ENCODE measurements at regions not wholly inside any gene's neighbourhood (a gene's known extent, or its start where the extent isn't known, plus 50 kb on each side); places are given as distances from the start of the nearest gene placed in this dataset.
A peak's percentile ranks its signal among the peaks of the same experiment; 100 is the strongest.

DNA sequence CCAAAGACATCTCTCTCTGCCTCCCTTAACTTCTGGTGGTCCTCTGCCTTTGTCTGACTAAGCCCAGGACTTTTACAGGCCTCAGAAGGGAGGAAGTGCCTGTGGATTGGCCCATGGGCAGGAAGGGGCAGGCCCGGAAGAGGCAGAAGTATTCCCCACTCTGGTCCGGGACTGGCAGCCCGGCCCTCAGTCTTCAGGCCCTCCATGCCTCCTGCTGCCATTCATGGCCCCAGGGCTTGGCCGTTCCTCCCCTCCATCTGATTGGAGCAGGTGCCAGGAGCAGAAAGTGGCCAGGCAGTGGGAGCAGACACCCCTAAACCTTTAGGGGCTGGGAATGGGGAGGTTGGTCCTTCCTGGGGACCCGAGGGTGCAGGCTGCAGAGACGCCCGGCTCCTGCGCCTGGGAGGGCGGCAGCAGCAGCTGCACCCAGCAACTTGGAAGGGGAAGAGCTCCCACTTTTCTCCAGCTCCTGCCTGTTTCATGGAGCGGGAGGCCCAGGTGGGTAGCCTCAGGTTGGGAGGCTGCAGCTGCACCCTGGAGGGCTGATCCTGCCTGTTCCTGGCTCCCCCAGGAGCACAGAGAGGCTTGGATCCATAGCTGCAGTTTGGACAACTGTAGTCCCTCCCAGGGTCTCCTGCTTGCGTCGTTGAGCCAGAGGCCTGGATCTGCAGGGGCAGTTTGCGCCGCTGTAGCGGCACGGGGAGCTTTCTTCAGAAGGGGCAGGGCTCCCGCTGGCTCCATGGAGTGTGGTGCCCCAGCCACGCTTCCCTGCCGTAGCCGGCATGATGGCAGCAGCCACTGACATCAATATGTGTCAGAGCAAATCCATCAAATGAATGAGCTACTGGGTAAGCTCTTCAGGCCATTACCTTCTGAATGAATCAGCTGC lies 661.5 kb upstream of the NUDT12 start:
- CTCF ChIA-PET: no interaction called here
- no peaks in the 10 kb centered on the region for H3K27me3 Mint-ChIP-seq (ENCODE audit: low read depth)
- no peak overlapping the region for H3K4me3 Mint-ChIP-seq
- H3K27ac Mint-ChIP-seq: no peak overlapping the region
- no peaks in the 10 kb centered on the region for H3K36me3 Mint-ChIP-seq (ENCODE audit: low read depth)
- H3K9me3 Mint-ChIP-seq: no peaks in the 10 kb centered on the region
- intact Hi-C loops (cut with micrococcal nuclease): no loop called here
- DNase-seq: no peak
- H3K4me1 Mint-ChIP-seq (ENCODE audit: low read depth): no peaks in the 10 kb centered on the region

DNA sequence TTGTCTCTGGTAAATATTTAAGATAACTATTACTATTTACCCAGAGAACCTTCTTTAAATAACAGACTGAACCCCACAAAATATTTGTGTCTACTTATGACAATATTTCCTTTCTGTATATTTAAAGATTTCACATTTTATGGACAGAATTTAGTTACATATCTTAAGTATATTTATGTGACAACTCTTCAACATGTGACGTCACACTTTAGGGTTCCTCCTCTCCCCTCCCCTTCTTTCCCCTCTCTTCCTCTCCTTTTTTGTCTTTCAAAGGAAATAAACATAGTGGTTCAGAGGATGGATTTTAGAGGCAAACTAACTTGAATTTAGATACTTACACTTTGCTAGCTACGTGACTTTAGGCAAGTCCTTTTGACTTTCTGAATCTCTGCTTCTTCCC lies 655.6 kb upstream of the NUDT12 start:
- H3K27ac Mint-ChIP-seq: no peak overlapping the region
- no peaks in the 10 kb centered on the region for H3K4me1 Mint-ChIP-seq (ENCODE audit: low read depth)
- no peak for DNase-seq
- intact Hi-C loops (cut with micrococcal nuclease): no loop called here
- H3K36me3 Mint-ChIP-seq (ENCODE audit: low read depth): no peaks in the 10 kb centered on the region
- no peaks in the 10 kb centered on the region for H3K9me3 Mint-ChIP-seq
- H3K4me3 Mint-ChIP-seq: no peak overlapping the region
- no peaks in the 10 kb centered on the region for H3K27me3 Mint-ChIP-seq (ENCODE audit: low read depth)
- CTCF ChIA-PET: interaction anchor here (0.6 kb wide), 1 partner anchor 993 kb away, joined by 5 read pairs; no protein-coding TSS in a partner anchor

DNA sequence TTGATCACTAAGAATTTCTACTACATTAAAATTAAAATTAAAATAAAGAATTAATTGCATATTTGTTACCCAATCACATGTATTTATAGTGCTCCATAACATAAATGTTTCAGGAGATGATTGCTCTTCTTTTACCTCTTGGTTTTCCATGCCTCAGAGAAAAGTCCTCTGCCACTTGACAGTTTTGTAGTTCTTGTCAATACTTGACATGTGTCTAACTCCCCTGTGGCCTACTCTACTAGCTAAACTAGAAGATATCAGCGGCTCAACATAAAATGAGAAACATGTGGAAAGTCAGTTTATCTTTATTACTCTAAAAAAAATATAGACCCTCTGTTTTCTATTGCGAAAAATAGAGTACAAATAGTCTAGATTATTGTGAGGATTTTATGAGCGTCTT lies 650.6 kb upstream of the NUDT12 start:
- Mint-ChIP-seq H3K4me1 (ENCODE audit: low read depth) (no peaks in the 10 kb centered on the region), H3K27ac (no peak overlapping the region), H3K27me3 (ENCODE audit: low read depth) (no peaks in the 10 kb centered on the region), H3K9me3 (no peaks in the 10 kb centered on the region), H3K36me3 (ENCODE audit: low read depth) (no peaks in the 10 kb centered on the region), H3K4me3 (no peak overlapping the region)
- no peak for DNase-seq
- CTCF ChIA-PET: no interaction called here
- intact Hi-C loops (cut with micrococcal nuclease): no loop called here

DNA sequence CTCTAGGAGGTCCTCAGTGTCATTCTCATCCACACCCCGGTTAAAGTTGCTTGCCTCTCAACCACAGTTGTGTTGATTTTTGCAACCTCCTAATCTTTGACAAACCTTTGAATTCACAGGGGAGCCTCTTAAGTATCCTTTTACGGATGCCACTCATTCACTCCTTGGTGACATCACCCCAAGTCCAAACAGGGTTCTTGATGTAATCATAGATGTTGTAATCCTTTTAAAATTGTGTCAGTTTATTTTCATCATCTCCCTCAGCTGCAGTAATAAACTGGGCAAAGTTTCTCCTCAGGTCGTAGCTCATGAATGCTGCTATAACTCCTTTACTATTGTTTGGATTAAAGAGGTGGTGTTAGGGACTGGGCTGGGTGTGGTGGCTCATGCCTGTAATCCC lies 637.2 kb upstream of the NUDT12 start:
- no peak for DNase-seq
- intact Hi-C loops (cut with micrococcal nuclease): no loop called here
- CTCF ChIA-PET: interaction anchor here (1.2 kb wide), 1 partner anchor 20 kb away, joined by 5 read pairs; no protein-coding TSS in a partner anchor
- H3K27ac Mint-ChIP-seq: no peak overlapping the region
- H3K4me1 Mint-ChIP-seq (ENCODE audit: low read depth): no peaks in the 10 kb centered on the region
- no peaks in the 10 kb centered on the region for H3K27me3 Mint-ChIP-seq (ENCODE audit: low read depth)
- no peak overlapping the region for H3K4me3 Mint-ChIP-seq
- no peaks in the 10 kb centered on the region for H3K36me3 Mint-ChIP-seq (ENCODE audit: low read depth)
- no peaks in the 10 kb centered on the region for H3K9me3 Mint-ChIP-seq

GRCh38 chr5:104198156-104198555 lies 635.6 kb upstream of the NUDT12 start:
- Mint-ChIP-seq H3K27me3 (ENCODE audit: low read depth) (no peaks in the 10 kb centered on the region), H3K36me3 (ENCODE audit: low read depth) (no peaks in the 10 kb centered on the region), H3K9me3 (no peaks in the 10 kb centered on the region), H3K4me1 (ENCODE audit: low read depth) (no peaks in the 10 kb centered on the region), H3K27ac (no peak overlapping the region), H3K4me3 (no peak overlapping the region)
- intact Hi-C loops (cut with micrococcal nuclease): no loop called here
- no peak for DNase-seq
- CTCF ChIA-PET: no interaction called here

DNA sequence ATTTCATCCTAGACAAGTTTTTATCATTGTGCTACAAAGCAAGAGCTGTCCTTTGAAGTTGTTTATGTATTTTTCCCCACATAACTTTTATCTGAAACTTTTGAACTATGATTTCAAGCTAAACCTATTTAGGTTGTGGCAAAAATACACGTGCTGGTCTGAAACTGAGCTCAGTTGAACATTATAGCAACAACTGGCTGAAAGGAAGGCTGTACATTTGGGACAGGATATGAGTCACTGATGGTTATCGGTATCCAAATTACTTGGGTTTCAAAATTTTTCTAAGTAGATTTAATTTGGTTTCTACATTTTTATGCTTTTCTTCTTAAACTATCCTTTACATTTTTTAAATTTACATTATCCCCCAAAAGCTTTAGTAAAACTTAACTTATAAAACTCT lies 627.3 kb upstream of the NUDT12 start:
- Mint-ChIP-seq H3K4me1 (ENCODE audit: low read depth) (no peaks in the 10 kb centered on the region), H3K9me3 (peaks cover 16% of the 10 kb centered on the region), H3K27me3 (ENCODE audit: low read depth) (no peaks in the 10 kb centered on the region), H3K36me3 (ENCODE audit: low read depth) (no peaks in the 10 kb centered on the region), H3K4me3 (no peak overlapping the region), H3K27ac (no peak overlapping the region)
- CTCF ChIA-PET: interaction anchor here (1.2 kb wide), 1 partner anchor 10 kb away, joined by 3 read pairs; no protein-coding TSS in a partner anchor
- intact Hi-C loops (cut with micrococcal nuclease): no loop called here
- DNase-seq: no peak

- CTCF ChIA-PET: interaction anchor here (1.2 kb wide), 1 partner anchor 9 kb away, joined by 3 read pairs; no protein-coding TSS in a partner anchor
- peaks cover 17% of the 10 kb centered on the region for H3K9me3 Mint-ChIP-seq
- no peak overlapping the region for H3K27ac Mint-ChIP-seq
- intact Hi-C loops (cut with micrococcal nuclease): no loop called here
- DNase-seq: no peak
- no peaks in the 10 kb centered on the region for H3K4me1 Mint-ChIP-seq (ENCODE audit: low read depth)
- H3K27me3 Mint-ChIP-seq (ENCODE audit: low read depth): no peaks in the 10 kb centered on the region
- no peak overlapping the region for H3K4me3 Mint-ChIP-seq
- no peaks in the 10 kb centered on the region for H3K36me3 Mint-ChIP-seq (ENCODE audit: low read depth)
Measured at GRCh38 chr5:104189031-104189430, 626.4 kb upstream of the NUDT12 start.

- H3K36me3 Mint-ChIP-seq (ENCODE audit: low read depth): no peaks in the 10 kb centered on the region
- H3K27ac Mint-ChIP-seq: no peak overlapping the region
- no peak overlapping the region for H3K4me3 Mint-ChIP-seq
- no peaks in the 10 kb centered on the region for H3K27me3 Mint-ChIP-seq (ENCODE audit: low read depth)
- H3K9me3 Mint-ChIP-seq: peaks cover 17% of the 10 kb centered on the region
- intact Hi-C loops (cut with micrococcal nuclease): no loop called here
- no peaks in the 10 kb centered on the region for H3K4me1 Mint-ChIP-seq (ENCODE audit: low read depth)
- DNase-seq: no peak
- CTCF ChIA-PET: no interaction called here
Measured at GRCh38 chr5:104187656-104188055, 625.1 kb upstream of the NUDT12 start.

GRCh38 chr5:104186510-104186909 lies 623.9 kb upstream of the NUDT12 start:
- H3K27ac Mint-ChIP-seq: no peak overlapping the region
- CTCF ChIA-PET: no interaction called here
- no peak overlapping the region for H3K4me3 Mint-ChIP-seq
- no peak for DNase-seq
- H3K9me3 Mint-ChIP-seq: peaks cover 22% of the 10 kb centered on the region
- no peaks in the 10 kb centered on the region for H3K36me3 Mint-ChIP-seq (ENCODE audit: low read depth)
- no peaks in the 10 kb centered on the region for H3K27me3 Mint-ChIP-seq (ENCODE audit: low read depth)
- H3K4me1 Mint-ChIP-seq (ENCODE audit: low read depth): no peaks in the 10 kb centered on the region
- intact Hi-C loops (cut with micrococcal nuclease): no loop called here

DNA sequence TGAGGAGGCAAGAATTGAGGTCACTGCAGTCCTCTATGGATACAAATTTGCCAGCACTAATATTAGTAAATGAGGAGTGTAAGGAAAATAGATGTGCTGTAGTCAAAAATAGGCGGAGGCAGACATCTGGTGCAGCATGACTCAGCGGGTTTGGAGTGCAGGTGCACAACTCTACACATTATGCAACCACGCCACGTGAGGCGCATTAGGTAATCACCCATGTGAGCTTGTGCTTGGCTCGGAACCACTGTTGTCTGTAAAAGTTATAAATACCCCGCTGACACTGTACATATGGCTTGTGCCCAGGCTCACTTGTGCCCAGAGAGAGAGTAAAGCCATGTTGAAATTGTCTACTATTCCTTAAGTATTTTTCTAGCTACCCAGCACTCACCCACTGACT lies 623.5 kb upstream of the NUDT12 start:
- no peak for DNase-seq
- Mint-ChIP-seq H3K4me1 (ENCODE audit: low read depth) (no peaks in the 10 kb centered on the region), H3K36me3 (ENCODE audit: low read depth) (no peaks in the 10 kb centered on the region), H3K27me3 (ENCODE audit: low read depth) (no peaks in the 10 kb centered on the region), H3K9me3 (peaks cover 25% of the 10 kb centered on the region), H3K27ac (no peak overlapping the region), H3K4me3 (no peak overlapping the region)
- CTCF ChIA-PET: no interaction called here
- intact Hi-C loops (cut with micrococcal nuclease): no loop called here

- Mint-ChIP-seq H3K4me3 (no peak overlapping the region), H3K9me3 (peaks cover 36% of the 10 kb centered on the region), H3K4me1 (ENCODE audit: low read depth) (no peaks in the 10 kb centered on the region), H3K27me3 (ENCODE audit: low read depth) (no peaks in the 10 kb centered on the region), H3K27ac (no peak overlapping the region), H3K36me3 (ENCODE audit: low read depth) (peaks cover 2% of the 10 kb centered on the region)
- no peak for DNase-seq
- intact Hi-C loops (cut with micrococcal nuclease): no loop called here
- CTCF ChIA-PET: no interaction called here
Measured at GRCh38 chr5:104184264-104184663, 621.7 kb upstream of the NUDT12 start.

DNA sequence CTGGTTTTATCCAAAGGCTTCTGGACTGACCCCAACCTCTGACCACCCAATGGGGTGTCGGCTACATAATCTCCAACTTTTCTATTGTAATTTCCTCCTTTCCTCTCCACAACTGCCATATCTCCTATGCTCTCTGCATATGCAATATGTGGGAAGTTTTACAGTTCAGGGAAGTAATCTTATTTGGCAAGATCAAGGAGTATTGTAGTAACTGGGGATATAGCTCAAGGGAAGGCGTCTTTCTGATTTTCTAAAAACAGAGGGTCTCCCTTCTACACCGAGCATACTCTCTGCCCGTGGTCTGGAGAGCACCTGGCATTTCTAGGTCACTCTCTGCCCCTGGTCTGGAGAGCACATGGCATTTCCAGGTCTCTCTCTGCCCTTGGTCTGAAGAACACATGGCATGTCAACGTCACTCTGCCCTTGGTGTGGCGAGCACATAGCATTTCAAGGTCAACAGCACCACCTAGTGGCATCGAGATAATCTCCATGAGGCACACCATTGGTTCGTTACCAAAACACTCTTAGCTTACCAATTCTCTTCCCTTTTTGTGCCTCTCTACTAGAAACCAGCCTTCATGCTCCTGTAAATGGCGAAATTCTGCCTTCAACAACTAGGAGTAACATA lies 616.4 kb upstream of the NUDT12 start:
- H3K9me3 Mint-ChIP-seq: peaks cover 24% of the 10 kb centered on the region
- H3K27me3 Mint-ChIP-seq (ENCODE audit: low read depth): no peaks in the 10 kb centered on the region
- CTCF ChIA-PET: interaction anchor here (0.6 to 0.9 kb wide), 4 partner anchors 10 to 596 kb away, joined by 3 to 5 read pairs (median 3); no protein-coding TSS in a partner anchor
- no peak overlapping the region for H3K4me3 Mint-ChIP-seq
- DNase-seq: peak; percentile 32
- intact Hi-C loops (cut with micrococcal nuclease): loop anchor here (1.0 kb wide), 2 partner anchors 47 to 597 kb away; no protein-coding TSS in a partner anchor
- H3K27ac Mint-ChIP-seq: no peak overlapping the region
- H3K4me1 Mint-ChIP-seq (ENCODE audit: low read depth): no peaks in the 10 kb centered on the region
- peaks cover 2% of the 10 kb centered on the region for H3K36me3 Mint-ChIP-seq (ENCODE audit: low read depth)

DNA sequence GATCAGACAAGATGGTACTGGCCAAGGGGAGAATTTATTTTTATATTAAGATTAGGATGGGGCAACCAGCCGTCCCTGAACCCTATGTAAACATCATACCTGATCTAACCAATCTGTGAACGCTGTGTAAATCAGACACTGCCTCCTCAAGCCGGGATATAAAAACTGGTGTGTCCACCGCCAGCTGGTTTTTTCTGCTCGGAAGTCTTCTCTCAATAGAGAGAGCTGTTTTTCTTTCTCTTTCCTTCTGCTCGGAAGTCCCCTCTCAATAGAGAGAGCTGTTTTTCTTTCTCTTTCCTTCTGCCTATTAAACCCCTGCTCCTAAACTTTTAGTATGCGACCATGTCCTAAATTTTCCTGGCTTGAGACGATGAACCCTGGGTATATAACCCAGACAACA lies 615.5 kb upstream of the NUDT12 start:
- no peak for DNase-seq
- H3K27ac Mint-ChIP-seq: no peak overlapping the region
- no peaks in the 10 kb centered on the region for H3K4me1 Mint-ChIP-seq (ENCODE audit: low read depth)
- intact Hi-C loops (cut with micrococcal nuclease): loop anchor here (1.0 kb wide), 1 partner anchor 46 kb away; no protein-coding TSS in a partner anchor
- CTCF ChIA-PET: no interaction called here
- H3K9me3 Mint-ChIP-seq: peaks cover 24% of the 10 kb centered on the region
- H3K27me3 Mint-ChIP-seq (ENCODE audit: low read depth): no peaks in the 10 kb centered on the region
- H3K4me3 Mint-ChIP-seq: no peak overlapping the region
- H3K36me3 Mint-ChIP-seq (ENCODE audit: low read depth): peaks cover 2% of the 10 kb centered on the region

Measured in activated naive CD4-positive, alpha-beta T cell treated with anti-CD3 and anti-CD28 coated beads for 36 hours (primary cell).